ENCODE measurements at regions not wholly inside any gene's neighbourhood (a gene's known extent, or its start where the extent isn't known, plus 50 kb on each side); places are given as distances from the start of the nearest gene placed in this dataset.

- no peak for DNase-seq
Measured at GRCh38 chr18:73848656-73849055, 299.0 kb downstream of the FBXO15 start.

- DNase-seq = no peak
Measured at GRCh38 chr18:73843455-73843854, 304.2 kb downstream of the FBXO15 start.

GRCh38 chr18:73842795-73843394 lies 304.7 kb downstream of the FBXO15 start:
- DNase-seq = peak; percentile 18

GRCh38 chr18:73841661-73842060 lies 306.0 kb downstream of the FBXO15 start:
- DNase-seq = no peak

GRCh38 chr18:73840319-73840945 lies 307.2 kb downstream of the FBXO15 start:
- no peak for DNase-seq

GRCh38 chr18:73839441-73839840 lies 308.2 kb downstream of the FBXO15 start:
- no peak for DNase-seq

GRCh38 chr18:73838107-73838506 lies 309.5 kb downstream of the FBXO15 start:
- DNase-seq = no peak

GRCh38 chr18:73835656-73836364 lies 311.8 kb downstream of the FBXO15 start:
- DNase-seq = no peak

GRCh38 chr18:73835039-73835438 lies 312.6 kb downstream of the FBXO15 start:
- DNase-seq = no peak

- DNase-seq = no peak
Measured at GRCh38 chr18:73831688-73832087, 315.9 kb downstream of the FBXO15 start.

- DNase-seq = no peak
Measured at GRCh38 chr18:73829146-73829545, 318.5 kb downstream of the FBXO15 start.

- DNase-seq = no peak
Measured at GRCh38 chr18:73827801-73828200, 319.8 kb downstream of the FBXO15 start.

GRCh38 chr18:73826098-73826497 lies 321.5 kb downstream of the FBXO15 start:
- DNase-seq = no peak

GRCh38 chr18:73824671-73825070 lies 323.0 kb downstream of the FBXO15 start:
- DNase-seq = no peak

GRCh38 chr18:73812423-73812822 lies 335.2 kb downstream of the FBXO15 start:
- no peak for DNase-seq

GRCh38 chr18:73807551-73808192 lies 340.0 kb downstream of the FBXO15 start:
- no peak for DNase-seq

GRCh38 chr18:73805991-73806390 lies 341.6 kb downstream of the FBXO15 start:
- DNase-seq = no peak

- DNase-seq = no peak
Measured at GRCh38 chr18:73797419-73797818, 350.2 kb downstream of the FBXO15 start.

GRCh38 chr18:73793386-73793785 lies 354.2 kb downstream of the FBXO15 start:
- DNase-seq = no peak

- no peak for DNase-seq
Measured at GRCh38 chr18:73791081-73791480, 356.6 kb downstream of the FBXO15 start.

- no peak for DNase-seq
Measured at GRCh38 chr18:73790587-73790986, 357.0 kb downstream of the FBXO15 start.

- no peak for DNase-seq
Measured at GRCh38 chr18:73787316-73787715, 360.3 kb downstream of the FBXO15 start.

- DNase-seq = no peak
Measured at GRCh38 chr18:73785300-73785699, 362.3 kb downstream of the FBXO15 start.

- no peak for DNase-seq
Measured at GRCh38 chr18:73784853-73785252, 362.8 kb downstream of the FBXO15 start.

All from CD4-positive, alpha-beta T cell treated with Interferon gamma for 1 hour (primary cell).